H1 (cell line): ENCODE measurements at regions not wholly inside any gene's neighbourhood (a gene's known extent, or its start where the extent isn't known, plus 50 kb on each side); places are given as distances from the start of the nearest gene placed in this dataset.

Experiments
- CTCF ChIA-PET: fragments of 300-600 bp; sonication (Branson Sonifier 250); formaldehyde crosslinking; loops from one replicate; lab custom pipeline; 2021; ENCODE audit not compliant: partially characterized antibody; lab: Charles Lee
- POLR2A ChIA-PET: fragments of 300-600 bp; sonication (Branson Sonifier 250); formaldehyde crosslinking; loops from one replicate; lab custom pipeline; 2021; ENCODE audit warnings: inconsistent platforms; ENCODE audit not compliant: partially characterized antibody; lab: Charles Lee
- DNase-seq, 2 experiments: peaks; one replicate each; pipeline versions ENCODE4 v3.0.0 to v3.0.0-alpha.2; 2010 to 2022; ENCODE audit warnings: low spot score in 2 of 2, low read depth in 1 of 2, mixed read lengths in 1 of 2
- FAIRE-seq: peaks from 2 replicates; lab custom pipeline; 2011; peaks lifted over from hg19 to GRCh38; lab: Jason Lieb, UNC
- H2AFZ ChIP-seq: 2 replicates; pipeline ENCODE4 v1.8.1; 2012; ENCODE audit warnings: low read length, inconsistent platforms
- H2AK5ac ChIP-seq: 2 replicates; pipeline ENCODE4 v1.6.1; 2013; ENCODE audit warnings: low read depth, low read length
- H2BK120ac ChIP-seq: replicated peaks from 2 replicates; pipeline ENCODE3; 2013; ENCODE audit warnings: low read depth, low read length, inconsistent platforms
- H2BK12ac ChIP-seq: 2 replicates; pipeline ENCODE4 v1.6.1; 2013; ENCODE audit warnings: low read depth, low read length
- H2BK15ac ChIP-seq: 2 replicates; pipeline ENCODE4 v1.6.1; 2013; ENCODE audit warnings: low read length
- H2BK20ac ChIP-seq: 2 replicates; pipeline ENCODE4 v1.6.1; 2013; ENCODE audit warnings: low read length
- H2BK5ac ChIP-seq: 2 replicates; pipeline ENCODE4 v1.6.1; 2013; ENCODE audit warnings: low read depth, low read length
- H3K14ac ChIP-seq: 2 replicates; pipeline ENCODE4 v1.6.1; 2013; ENCODE audit warnings: inconsistent platforms; ENCODE audit not compliant: insufficient read length
- H3K18ac ChIP-seq: 2 replicates; pipeline ENCODE4 v1.6.1; 2013; ENCODE audit warnings: low read length; ENCODE audit errors: extremely low read depth
- H3K23ac ChIP-seq: 2 replicates; pipeline ENCODE4 v1.6.1; 2013; ENCODE audit warnings: inconsistent platforms; ENCODE audit not compliant: insufficient read length
- H3K23me2 ChIP-seq: 2 replicates; pipeline ENCODE4 v1.6.1; 2013; ENCODE audit warnings: low read depth, low read length
- H3K27ac ChIP-seq: 2 replicates; pipeline ENCODE4 v1.6.1; 2011; ENCODE audit warnings: low read depth, low read length, inconsistent platforms
- H3K27me3 ChIP-seq, 4 experiments: replicated peaks in 1 of 4; 1 replicate in 1 of 4; 2 replicates in 3 of 4; pipeline versions ENCODE4 v1.6.1 to v1.8.1; 2011 to 2013; ENCODE audit warnings: low read length in 3 of 4, mild to moderate bottlenecking in 3 of 4, inconsistent platforms in 2 of 4, mixed read lengths in 2 of 4, moderate library complexity in 1 of 4; ENCODE audit not compliant: control insufficient read depth in 3 of 4, insufficient read depth in 3 of 4; ENCODE audit errors: extremely low read depth in 1 of 4
- H3K36me3 ChIP-seq, 4 experiments: 2 replicates each; pipeline versions ENCODE4 v1.6.1 to v1.8.1; 2011 to 2013; ENCODE audit warnings: mild to moderate bottlenecking in 4 of 4, low read length in 3 of 4, moderate library complexity in 2 of 4, control low read depth in 1 of 4, inconsistent platforms in 1 of 4; ENCODE audit not compliant: insufficient read depth in 4 of 4, control insufficient read depth in 2 of 4
- H3K4ac ChIP-seq: replicated peaks from 2 replicates; pipeline ENCODE3; 2013; ENCODE audit warnings: low read length, low read depth, mixed read lengths, inconsistent platforms; ENCODE audit not compliant: insufficient read length
- H3K4me1 ChIP-seq, 4 experiments: replicated peaks in 1 of 4; 1 replicate in 1 of 4; 2 replicates in 3 of 4; pipeline versions ENCODE4 v1.6.1 to v1.8.1; 2011 to 2013; ENCODE audit warnings: low read length in 3 of 4, inconsistent platforms in 2 of 4, mixed read lengths in 1 of 4; ENCODE audit not compliant: insufficient read depth in 4 of 4, control insufficient read depth in 3 of 4
- H3K4me2 ChIP-seq, 2 experiments: 2 replicates each; pipeline versions ENCODE4 v1.6.1 to v1.8.1; 2011 to 2013; ENCODE audit warnings: low read depth in 2 of 2, low read length in 2 of 2, control low read depth in 1 of 2, inconsistent platforms in 1 of 2, mild to moderate bottlenecking in 1 of 2; ENCODE audit not compliant: insufficient read depth in 1 of 2
- H3K4me3 ChIP-seq, 4 experiments: fragments of 200-600, 300-600 bp in 1 of 4; sonication (generic), shearing (Covaris generic), sonication (Bioruptor Twin) in 1 of 4; 2 replicates each; pipeline versions ENCODE4 v1.5.1 to v1.8.1; 2011 to 2016; ENCODE audit warnings: low read length in 4 of 4, low read depth in 3 of 4, control low read depth in 2 of 4, inconsistent platforms in 2 of 4, mild to moderate bottlenecking in 2 of 4, mixed read lengths in 1 of 4, moderate library complexity in 1 of 4; ENCODE audit not compliant: insufficient read depth in 2 of 4; ENCODE audit errors: extremely low read depth in 1 of 4
- H3K56ac ChIP-seq: replicated peaks from 2 replicates; pipeline ENCODE3; 2013; ENCODE audit warnings: low read depth, mild to moderate bottlenecking, mixed read lengths, low read length, inconsistent platforms; ENCODE audit not compliant: insufficient read length
- H3K79me1 ChIP-seq: 2 replicates; pipeline ENCODE4 v1.6.1; 2013; ENCODE audit warnings: low read depth, low read length, control low read depth
- H3K79me2 ChIP-seq, 2 experiments: 2 replicates each; pipeline versions ENCODE4 v1.6.1 to v1.8.1; 2012 to 2013; ENCODE audit warnings: low read length in 2 of 2, mild to moderate bottlenecking in 2 of 2, inconsistent platforms in 1 of 2; ENCODE audit not compliant: insufficient read depth in 2 of 2, control insufficient read depth in 1 of 2
- H3K9ac ChIP-seq, 4 experiments: replicated peaks in 1 of 4; 1 replicate in 1 of 4; 2 replicates in 3 of 4; pipeline versions ENCODE4 v1.6.1 to v1.8.1; 2011 to 2013; ENCODE audit warnings: low read depth in 3 of 4, low read length in 3 of 4, control low read depth in 2 of 4, mild to moderate bottlenecking in 2 of 4, moderate library complexity in 2 of 4, inconsistent platforms in 1 of 4; ENCODE audit errors: extremely low read depth in 1 of 4
- H3K9me3 ChIP-seq, 2 experiments: 2 replicates each; pipeline versions ENCODE4 v1.6.1 to v1.8.1; 2012 to 2013; ENCODE audit warnings: mild to moderate bottlenecking in 2 of 2, moderate library complexity in 2 of 2, control low read depth in 1 of 2, inconsistent platforms in 1 of 2, low read depth in 1 of 2, low read length in 1 of 2, mixed read lengths in 1 of 2; ENCODE audit not compliant: insufficient read depth in 2 of 2
- H4K20me1 ChIP-seq, 2 experiments: replicated peaks in 1 of 2; 2 replicates each; pipeline versions ENCODE3 to v1.8.1; 2011 to 2013; ENCODE audit warnings: inconsistent platforms in 2 of 2, low read length in 2 of 2, mild to moderate bottlenecking in 1 of 2; ENCODE audit not compliant: insufficient read depth in 2 of 2, control insufficient read depth in 1 of 2
- H4K5ac ChIP-seq: 2 replicates; pipeline ENCODE4 v1.6.1; 2013; ENCODE audit warnings: low read length, low read depth, mixed read lengths, inconsistent platforms; ENCODE audit not compliant: insufficient read length
- H4K8ac ChIP-seq: 2 replicates; pipeline ENCODE4 v1.8.0; 2013; ENCODE audit warnings: mild to moderate bottlenecking, moderate library complexity, low read length, inconsistent platforms; ENCODE audit not compliant: insufficient read depth; ENCODE audit errors: extremely low read depth
- H4K91ac ChIP-seq: replicated peaks from 2 replicates; pipeline ENCODE3; 2013; ENCODE audit warnings: low read length, mixed read lengths, inconsistent platforms; ENCODE audit not compliant: insufficient read length
- CBX5 ChIP-seq: fragments of 300-800, 300-1000 bp; sonication (generic); IDR thresholded peaks from 2 replicates; pipeline ENCODE4 v1.7.1; 2016; ENCODE audit warnings: antibody characterized with exemption, low read length, low read depth
- PHF8 ChIP-seq: fragments of 200-600 bp; sonication (generic); conservative IDR thresholded peaks from 2 replicates; pipeline ENCODE4 v1.7.1; 2012; ENCODE audit warnings: low read depth, mild to moderate bottlenecking, inconsistent platforms, low read length, moderate library complexity
- RNF2 ChIP-seq: fragments of 200-900, 300-1000 bp; sonication (generic); IDR thresholded peaks from 2 replicates; pipeline ENCODE4 v1.7.1; 2016; ENCODE audit warnings: borderline replicate concordance, low read depth, mild to moderate bottlenecking, antibody characterized with exemption, low read length; ENCODE audit not compliant: poor library complexity, severe bottlenecking; ENCODE audit errors: missing control alignments
- WGBS, 2 experiments: shearing (Covaris generic) in 1 of 2; methylation state at CpG; one replicate each; pipeline versions ENCODE4 v1.1.6 to v1.1.7; 2013 to 2015; ENCODE audit warnings: low lambda C conversion rate in 2 of 2, mixed read lengths in 2 of 2, inconsistent platforms in 1 of 2, low coverage in 1 of 2, missing lambda C conversion rate in 1 of 2; ENCODE audit not compliant: insufficient replicate concordance in 2 of 2, insufficient coverage in 1 of 2, insufficient read length in 1 of 2; ENCODE audit errors: extremely low coverage in 1 of 2, missing lambda C conversion rate in 1 of 2; 5-methylcytosine and 5-hydroxymethylcytosine counted together

DNA sequence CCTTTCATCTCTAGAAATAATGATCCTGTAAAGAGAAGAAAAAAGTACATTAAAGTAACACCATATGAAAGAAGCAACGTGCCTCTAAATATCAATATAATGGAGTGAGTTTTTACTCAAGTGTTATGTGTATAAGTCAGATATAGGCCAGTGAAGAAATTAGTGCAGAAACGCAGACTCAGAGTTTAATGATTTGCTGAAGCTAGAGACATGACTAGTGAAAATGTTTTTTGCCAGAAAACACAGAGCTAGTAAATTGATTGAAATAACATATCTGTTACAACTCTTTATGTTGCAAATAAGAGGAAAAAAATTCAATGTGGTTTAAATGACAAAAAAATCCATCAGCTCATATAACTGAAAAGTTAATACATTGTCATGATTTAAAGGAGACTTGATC, 217.2 kb upstream of the NXPH2 start (continued):
- TF ChIP-seq CBX5, result no peak

GRCh38 chr2:138994502-138994901, 214.3 kb upstream of the NXPH2 start:
- POLR2A ChIA-PET, result no interaction called here
- no peak overlapping the region for H2BK120ac ChIP-seq
- CTCF ChIA-PET, result no interaction called here
- H3K36me3 ChIP-seq, result no peaks in the 10 kb centered on the region
- no peak for FAIRE-seq
- H3K23ac ChIP-seq, result no peak overlapping the region
- no peak overlapping the region for H2BK15ac ChIP-seq
- H2BK12ac ChIP-seq, result no peak overlapping the region
- no peak overlapping the region for H2BK20ac ChIP-seq
- H4K5ac ChIP-seq, result no peak overlapping the region
- no peak overlapping the region for H3K9ac ChIP-seq
- no peak overlapping the region for H4K8ac ChIP-seq
- H3K14ac ChIP-seq, result no peak overlapping the region
- no peak overlapping the region for H3K4me2 ChIP-seq
- no peak overlapping the region for H3K4me3 ChIP-seq
- H3K4ac ChIP-seq, result no peak overlapping the region
- no peaks in the 10 kb centered on the region for H3K9me3 ChIP-seq
- no peak overlapping the region for H2BK5ac ChIP-seq
- no peaks in the 10 kb centered on the region for H3K4me1 ChIP-seq
- H3K27me3 ChIP-seq, result no peaks in the 10 kb centered on the region
- H3K27ac ChIP-seq, result no peak overlapping the region
- H3K56ac ChIP-seq, result no peak overlapping the region
- H2AK5ac ChIP-seq, result no peak overlapping the region
- H4K20me1 ChIP-seq, result no peaks in the 10 kb centered on the region
- no peaks in the 10 kb centered on the region for H3K79me2 ChIP-seq
- 0 out of 2 replicates have a peak, but pooled peaks cover 1% of the 10 kb centered on the region for H3K23me2 ChIP-seq
- H4K91ac ChIP-seq, result no peak overlapping the region
- no peak overlapping the region for H2AFZ ChIP-seq
- no peak for DNase-seq
- H3K79me1 ChIP-seq, result no peaks in the 10 kb centered on the region
- WGBS, 2 experiments, result 85% methylated on average over 1 of the region's 1 CpG; no CpG with 5 or more reads in 1 of the 2 experiments
- no peak overlapping the region for H3K18ac ChIP-seq
- TF ChIP-seq PHF8, result no peak
- TF ChIP-seq RNF2, result no peak
